CD4-positive, alpha-beta T cell treated with Interleukin-4 for 4 hours (primary cell): ENCODE measurements at regions not wholly inside any gene's neighbourhood (a gene's known extent, or its start where the extent isn't known, plus 50 kb on each side); places are given as distances from the start of the nearest gene placed in this dataset.

ENCODE experiments used
- DNase-seq: peaks from one replicate; pipeline ENCODE4 v3.0.0-alpha.2; 2020

GRCh38 chr13:85441975-85442374 is 357.2 kb downstream of the SLITRK6 start:
- DNase-seq: no peak

GRCh38 chr13:85441364-85441763 is 357.9 kb downstream of the SLITRK6 start:
- DNase-seq: no peak

GRCh38 chr13:85436029-85436428 is 363.2 kb downstream of the SLITRK6 start:
- DNase-seq: no peak

- DNase-seq: no peak
These were observed 364.3 kb downstream of the SLITRK6 start for GRCh38 chr13:85434927-85435326.

- no peak for DNase-seq
These were observed 366.3 kb downstream of the SLITRK6 start for GRCh38 chr13:85432881-85433280.

GRCh38 chr13:85431720-85432119 is 367.5 kb downstream of the SLITRK6 start:
- no peak for DNase-seq

- DNase-seq: no peak
These were observed 368.9 kb downstream of the SLITRK6 start for GRCh38 chr13:85430216-85430794.

GRCh38 chr13:85427416-85427815 is 371.8 kb downstream of the SLITRK6 start:
- no peak for DNase-seq

GRCh38 chr13:85420136-85420535 is 379.1 kb downstream of the SLITRK6 start:
- no peak for DNase-seq

- DNase-seq: no peak
These were observed 379.6 kb downstream of the SLITRK6 start for GRCh38 chr13:85419611-85420010.

- no peak for DNase-seq
These were observed 381.4 kb downstream of the SLITRK6 start for GRCh38 chr13:85417807-85418206.

- no peak for DNase-seq
These were observed 385.6 kb downstream of the SLITRK6 start for GRCh38 chr13:85413664-85414063.

GRCh38 chr13:85412448-85412847 is 386.8 kb downstream of the SLITRK6 start:
- DNase-seq: no peak

- DNase-seq: no peak
These were observed 387.6 kb downstream of the SLITRK6 start for GRCh38 chr13:85411591-85411990.

GRCh38 chr13:85408415-85408814 is 390.8 kb downstream of the SLITRK6 start:
- no peak for DNase-seq

- DNase-seq: no peak
These were observed 392.8 kb downstream of the SLITRK6 start for GRCh38 chr13:85406269-85406975.

- no peak for DNase-seq
These were observed 393.8 kb downstream of the SLITRK6 start for GRCh38 chr13:85405316-85405897.

GRCh38 chr13:85386424-85386823 is 412.8 kb downstream of the SLITRK6 start:
- DNase-seq: no peak

- no peak for DNase-seq
These were observed 415.9 kb downstream of the SLITRK6 start for GRCh38 chr13:85383291-85383690.

- no peak for DNase-seq
These were observed 418.1 kb downstream of the SLITRK6 start for GRCh38 chr13:85381082-85381481.

- DNase-seq: no peak
These were observed 419.2 kb downstream of the SLITRK6 start for GRCh38 chr13:85379991-85380390.

- DNase-seq: no peak
These were observed 419.8 kb downstream of the SLITRK6 start for GRCh38 chr13:85379433-85379832.

GRCh38 chr13:85377783-85378182 is 421.4 kb downstream of the SLITRK6 start:
- no peak for DNase-seq

GRCh38 chr13:85373322-85373721 is 425.9 kb downstream of the SLITRK6 start:
- no peak for DNase-seq

- DNase-seq: no peak
These were observed 428.0 kb downstream of the SLITRK6 start for GRCh38 chr13:85371254-85371653.
